ENCODE measurements at regions not wholly inside any gene's neighbourhood (a gene's known extent, or its start where the extent isn't known, plus 50 kb on each side); places are given as distances from the start of the nearest gene placed in this dataset.
"Not testable (repeated sequence)": the region's sequence is repeated elsewhere in the genome, so short reads cannot be mapped to it uniquely, and the experiment has no call there.

DNA sequence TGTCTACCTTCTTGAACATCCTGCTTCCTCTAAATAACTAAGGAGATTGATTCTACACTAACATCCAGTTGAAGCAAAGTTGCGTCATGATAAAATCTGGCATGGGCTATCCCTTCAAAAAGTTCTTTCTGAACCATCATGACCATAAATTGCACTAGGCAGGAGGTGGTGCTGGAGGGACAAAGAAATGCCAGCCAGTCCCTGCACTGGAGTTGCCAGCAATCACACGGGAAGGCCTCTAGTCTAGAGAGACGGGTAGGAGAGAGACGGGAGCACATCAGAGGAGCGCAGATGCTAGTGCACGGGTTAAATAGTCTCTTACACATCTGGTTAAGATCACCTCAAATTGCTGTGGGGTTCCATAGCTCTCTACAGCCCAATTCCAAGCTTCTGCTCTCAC lies 111.2 kb upstream of the PLGLB2 start:
- TF ChIP-seq, protein P1, sequence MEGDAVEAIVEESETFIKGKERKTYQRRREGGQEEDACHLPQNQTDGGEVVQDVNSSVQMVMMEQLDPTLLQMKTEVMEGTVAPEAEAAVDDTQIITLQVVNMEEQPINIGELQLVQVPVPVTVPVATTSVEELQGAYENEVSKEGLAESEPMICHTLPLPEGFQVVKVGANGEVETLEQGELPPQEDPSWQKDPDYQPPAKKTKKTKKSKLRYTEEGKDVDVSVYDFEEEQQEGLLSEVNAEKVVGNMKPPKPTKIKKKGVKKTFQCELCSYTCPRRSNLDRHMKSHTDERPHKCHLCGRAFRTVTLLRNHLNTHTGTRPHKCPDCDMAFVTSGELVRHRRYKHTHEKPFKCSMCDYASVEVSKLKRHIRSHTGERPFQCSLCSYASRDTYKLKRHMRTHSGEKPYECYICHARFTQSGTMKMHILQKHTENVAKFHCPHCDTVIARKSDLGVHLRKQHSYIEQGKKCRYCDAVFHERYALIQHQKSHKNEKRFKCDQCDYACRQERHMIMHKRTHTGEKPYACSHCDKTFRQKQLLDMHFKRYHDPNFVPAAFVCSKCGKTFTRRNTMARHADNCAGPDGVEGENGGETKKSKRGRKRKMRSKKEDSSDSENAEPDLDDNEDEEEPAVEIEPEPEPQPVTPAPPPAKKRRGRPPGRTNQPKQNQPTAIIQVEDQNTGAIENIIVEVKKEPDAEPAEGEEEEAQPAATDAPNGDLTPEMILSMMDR (IDR thresholded peaks at IDR 0.05; ENCODE audit: low read depth, low read length): not testable (repeated sequence)
- TF ChIP-seq POLR2A (IDR thresholded peaks at IDR 0.05; ENCODE audit: extremely low read depth, insufficient read length): not testable (repeated sequence)
- TF ChIP-seq, protein P2, sequence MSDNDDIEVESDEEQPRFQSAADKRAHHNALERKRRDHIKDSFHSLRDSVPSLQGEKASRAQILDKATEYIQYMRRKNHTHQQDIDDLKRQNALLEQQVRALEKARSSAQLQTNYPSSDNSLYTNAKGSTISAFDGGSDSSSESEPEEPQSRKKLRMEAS (IDR thresholded peaks at IDR 0.05; ENCODE audit: low read depth, low read length): not testable (repeated sequence)
